Umbilical cord (tissue), 1 donor: ENCODE measurements at regions not wholly inside any gene's neighbourhood (a gene's known extent, or its start where the extent isn't known, plus 50 kb on each side); places are given as distances from the start of the nearest gene placed in this dataset.

Experiments
- DNase-seq: peaks from one replicate; pipeline ENCODE4 v3.0.0-alpha.2; 2015; ENCODE audit warnings: low spot score

DNA sequence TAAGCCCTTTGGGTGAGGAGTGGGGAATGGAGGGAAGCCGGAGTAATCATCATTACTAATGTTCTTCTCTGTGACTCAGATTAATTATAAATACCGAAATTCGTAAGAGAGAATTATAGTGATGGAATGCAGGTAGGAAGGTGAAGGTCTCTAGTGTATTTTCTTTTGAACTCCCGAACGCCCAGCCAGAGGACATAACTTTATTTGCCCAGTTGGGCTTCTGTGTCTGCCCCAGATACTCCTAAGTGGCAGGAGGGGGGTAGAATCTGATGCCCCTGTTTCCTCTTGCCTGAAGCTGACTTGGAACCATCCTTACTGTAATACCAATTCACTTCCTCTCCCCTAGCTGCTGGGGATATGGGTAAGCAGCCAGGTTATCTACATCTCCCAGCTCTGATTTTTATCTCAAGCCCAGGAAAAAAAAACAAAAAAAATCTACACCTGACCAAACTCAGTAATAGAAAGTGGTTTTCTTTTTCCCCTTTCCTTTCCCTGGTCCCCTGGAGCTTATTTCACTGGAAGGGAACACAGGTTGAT, 84.4 kb upstream of the CISTR start:
- no peak for DNase-seq

DNA sequence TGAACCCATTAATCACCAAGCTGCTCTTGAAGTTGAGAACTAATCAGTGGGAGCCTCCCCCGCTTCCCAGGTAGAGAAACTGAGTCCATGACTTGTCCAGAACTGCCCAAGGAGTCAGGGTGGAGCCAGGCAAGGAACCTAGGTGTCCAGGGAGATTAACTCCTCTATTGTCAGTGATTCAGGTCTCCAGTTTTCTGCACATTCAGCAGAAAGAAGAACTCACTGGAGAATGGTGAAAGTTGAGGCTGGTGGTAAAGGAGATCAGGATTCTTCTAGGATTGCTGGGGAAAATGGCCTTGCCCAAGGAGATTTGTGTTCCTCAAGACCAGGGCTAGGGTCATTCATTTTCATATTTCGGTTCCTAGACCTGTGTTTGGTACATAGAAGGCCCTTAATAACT, 87.2 kb upstream of the CISTR start:
- DNase-seq, result no peak

DNA sequence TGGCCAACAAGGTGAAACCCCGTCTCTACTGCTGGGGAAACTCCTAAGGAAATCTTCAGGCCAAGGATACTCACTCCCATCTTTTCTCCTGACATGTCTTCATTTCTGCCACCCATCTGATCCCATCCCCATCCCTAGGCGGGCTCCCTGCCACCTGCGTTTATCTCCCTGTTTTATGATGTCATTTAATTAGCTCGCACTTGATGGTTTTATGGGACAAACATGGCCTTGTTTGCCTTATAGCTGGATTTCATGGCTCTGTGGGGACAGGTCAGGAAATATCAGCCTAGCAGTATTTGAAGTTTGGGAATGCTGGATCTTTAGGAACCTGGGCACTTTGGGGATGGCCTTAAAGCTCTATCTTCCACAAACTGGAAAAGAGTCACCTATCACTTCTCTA, 88.5 kb upstream of the CISTR start:
- DNase-seq, result no peak

DNA sequence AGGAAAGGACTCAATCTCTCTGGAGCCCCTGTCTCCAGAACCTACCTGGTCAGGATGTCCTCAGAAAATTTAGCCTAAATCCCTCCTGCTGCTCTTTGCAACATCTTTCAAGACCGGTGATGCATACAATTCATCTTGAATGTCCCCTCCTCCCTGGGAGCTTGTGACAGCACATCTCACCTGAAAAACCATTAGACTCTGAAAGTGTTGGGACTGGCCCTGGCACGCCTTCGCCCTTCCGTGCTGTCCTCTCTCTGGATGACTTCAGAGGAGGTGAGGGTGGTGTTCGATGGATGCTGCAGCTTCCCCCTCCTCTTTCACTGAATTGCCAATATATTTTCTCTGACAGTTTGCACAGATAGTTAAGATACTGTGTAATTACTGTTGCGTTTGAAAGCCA, 90.9 kb upstream of the CISTR start:
- peak; percentile 73 for DNase-seq

DNA sequence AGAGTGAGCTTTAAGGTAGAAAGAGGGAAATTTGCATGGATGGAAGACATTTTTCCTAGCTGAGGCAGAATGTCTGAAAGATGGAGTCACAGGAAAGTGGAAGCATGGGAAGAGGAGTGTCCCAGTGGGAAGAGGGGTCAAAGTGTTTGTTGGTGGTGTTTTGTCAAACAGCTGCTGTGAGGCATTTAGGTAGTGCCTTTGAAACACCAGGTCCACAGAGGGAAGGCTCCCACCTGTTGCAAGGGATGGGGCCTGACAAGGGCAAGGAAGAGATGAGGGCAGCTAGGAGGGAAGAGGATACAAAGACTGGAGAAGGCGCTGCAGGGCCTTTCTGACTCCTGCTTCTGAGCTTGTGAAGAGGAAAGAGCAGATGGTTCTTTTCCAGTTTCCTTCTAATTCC, 91.8 kb upstream of the CISTR start:
- no peak for DNase-seq

DNA sequence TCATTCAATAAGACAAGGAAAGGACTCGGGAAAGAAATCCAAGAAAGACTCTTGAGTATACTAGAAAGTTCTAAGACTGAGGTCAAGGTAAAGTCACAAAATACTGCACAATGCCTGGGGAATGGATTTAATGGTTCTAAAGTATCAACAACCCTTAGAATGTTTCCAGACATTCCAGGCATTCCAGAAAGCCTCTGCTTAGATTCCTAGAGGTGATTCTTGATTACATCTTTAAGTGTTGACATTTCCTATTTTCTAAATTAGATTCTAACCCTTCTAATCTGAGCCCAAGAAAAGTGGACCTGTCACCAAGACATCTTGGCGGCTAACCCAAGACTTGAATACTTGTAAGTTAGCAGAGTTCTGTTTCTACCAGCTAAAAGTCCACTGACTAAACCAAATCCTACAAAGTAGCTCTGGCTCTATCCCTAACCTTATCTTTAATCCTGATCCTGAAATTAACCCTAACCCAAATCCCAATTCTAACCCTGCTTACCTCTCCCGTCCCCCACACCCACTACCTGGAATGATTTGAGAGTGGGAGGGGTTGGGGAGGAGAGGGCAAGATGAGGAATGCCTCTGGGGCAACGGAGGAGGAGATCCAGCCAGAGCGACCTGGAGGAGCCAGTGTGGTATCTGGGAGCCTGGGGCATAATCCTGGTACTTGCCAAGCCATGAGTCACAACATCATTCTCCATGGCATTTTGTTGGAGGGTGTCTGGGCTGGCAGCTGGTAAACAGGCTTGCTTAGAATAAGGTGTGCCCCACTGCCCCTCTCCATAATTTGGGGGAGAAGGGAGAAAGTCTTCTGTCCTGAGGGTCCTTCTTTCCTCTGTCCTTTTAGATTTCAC, 93.4 kb upstream of the HOXC13 start:
- DNase-seq, result no peak

DNA sequence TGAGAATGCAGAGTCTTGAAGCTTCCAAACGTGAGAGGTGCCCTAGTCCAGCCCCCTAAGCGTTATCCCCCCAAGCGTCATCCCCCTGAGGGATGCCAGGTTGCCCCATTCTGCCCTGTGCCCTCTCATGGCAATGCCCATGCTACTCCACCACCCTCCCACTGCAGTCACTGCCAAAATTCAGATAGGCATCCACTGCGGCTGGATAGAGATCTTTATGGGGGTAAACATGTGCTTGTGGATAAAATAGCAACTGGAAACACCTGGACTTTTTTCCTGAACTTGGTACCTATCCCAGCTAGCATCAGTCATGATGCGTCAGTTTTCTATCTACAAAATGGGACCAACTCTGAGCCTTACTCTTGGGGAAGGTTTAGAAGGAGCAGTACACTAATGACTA, 92.7 kb upstream of the HOXC13 start:
- DNase-seq, result no peak

DNA sequence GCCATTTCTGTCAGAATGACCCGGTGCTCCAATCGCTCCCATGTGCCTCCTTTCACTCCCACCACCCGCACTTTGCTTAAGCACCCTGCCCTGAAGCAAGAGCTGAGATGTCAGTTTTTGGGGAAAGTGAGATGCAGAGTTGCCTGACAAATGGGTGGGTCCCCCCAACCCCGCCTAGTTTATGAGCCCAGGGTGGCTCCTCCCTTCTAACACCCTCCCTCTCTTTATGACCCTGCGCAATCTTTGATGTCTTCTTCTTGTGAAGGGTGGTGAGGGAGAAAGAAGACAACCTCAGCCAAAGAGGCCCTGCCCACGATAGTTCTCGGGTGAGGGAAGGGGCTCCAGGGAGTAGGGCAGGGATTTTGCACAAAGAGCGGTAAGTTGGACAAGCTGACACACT, 89.5 kb upstream of the HOXC13 start:
- no peak for DNase-seq

DNA sequence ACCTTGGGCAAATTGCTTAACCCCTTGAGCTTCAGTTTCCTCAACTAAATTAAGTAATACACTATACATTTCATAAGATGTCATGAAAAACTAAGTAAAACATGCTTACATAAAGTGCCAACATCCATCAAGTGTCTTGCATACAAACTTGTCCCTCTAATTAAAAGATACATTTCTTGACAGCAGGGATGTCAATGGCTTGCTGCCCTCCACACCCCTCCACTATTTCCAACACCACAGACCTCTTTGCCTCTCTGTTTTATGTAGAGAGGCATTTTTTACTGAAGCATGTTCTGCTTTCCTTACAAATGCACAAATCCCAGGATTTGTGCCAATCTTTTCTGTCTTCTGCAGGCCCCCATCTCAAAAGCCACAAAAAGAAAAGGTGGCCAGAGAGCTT, 89.0 kb upstream of the HOXC13 start:
- DNase-seq, result no peak

DNA sequence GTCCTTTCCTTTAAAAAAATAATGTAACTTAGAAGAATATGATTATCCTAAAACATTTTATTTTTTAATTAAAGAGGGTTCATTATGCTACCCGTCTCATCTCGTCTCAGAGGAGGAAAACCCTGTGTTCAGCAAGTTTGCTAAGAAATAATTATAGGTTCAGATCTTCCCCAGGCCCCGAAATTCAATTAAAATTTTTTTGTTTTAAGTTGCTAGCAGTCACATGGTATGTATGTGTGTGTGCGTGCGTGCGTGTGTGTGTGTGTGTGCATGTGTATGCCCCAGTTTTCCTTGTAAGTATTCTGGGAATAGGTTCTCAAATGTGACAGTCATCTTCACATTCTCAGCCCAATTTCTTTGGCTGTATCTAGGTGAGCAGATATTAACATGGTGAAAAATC, 86.6 kb upstream of the HOXC13 start:
- DNase-seq, result no peak

DNA sequence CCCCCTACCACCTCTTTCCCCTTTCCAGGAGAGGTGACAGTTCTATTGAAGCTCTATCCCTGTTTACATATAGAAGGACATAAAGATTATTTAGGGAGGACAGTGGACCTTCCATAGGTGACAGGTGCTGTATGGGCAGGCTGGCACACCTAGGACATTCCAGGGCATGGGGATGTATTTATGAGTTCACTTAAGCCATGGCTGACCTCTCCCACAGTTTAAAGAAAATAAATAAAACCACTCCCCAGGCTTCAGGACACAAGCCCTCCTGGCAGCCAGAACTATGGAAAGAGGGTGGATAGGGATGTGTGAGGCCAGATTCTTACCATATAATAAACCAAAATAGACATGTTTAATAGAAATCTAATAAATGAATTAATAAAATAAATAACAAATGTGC, 85.6 kb upstream of the HOXC13 start:
- no peak for DNase-seq

DNA sequence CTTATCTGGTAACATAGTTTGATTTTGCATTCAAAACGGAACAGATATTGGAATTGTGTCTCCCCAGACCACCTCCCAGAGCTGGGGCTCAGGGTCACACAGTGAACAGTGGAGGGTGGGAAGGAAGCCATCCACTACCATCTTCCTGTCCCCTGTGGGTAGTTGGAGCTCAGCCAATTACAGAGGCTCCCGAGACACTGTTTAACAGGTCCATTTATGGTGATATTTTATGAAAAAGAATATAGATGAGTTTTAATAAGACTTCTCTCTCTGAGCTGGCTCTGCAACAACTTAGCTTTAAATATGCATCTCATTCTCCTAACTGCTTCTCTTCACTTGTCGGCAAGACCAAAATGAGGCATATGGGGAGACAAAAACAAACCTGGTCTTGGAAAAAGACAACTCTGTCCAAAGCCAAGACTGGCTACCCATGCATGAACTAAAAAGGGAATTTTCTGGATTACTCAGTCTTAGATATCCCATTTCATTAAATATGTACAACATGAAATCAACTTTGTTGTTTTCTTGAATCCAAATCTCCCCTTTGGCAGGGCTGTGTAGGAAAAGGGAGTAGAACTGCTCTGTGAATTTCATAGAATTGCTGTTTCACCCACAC, 83.8 kb upstream of the HOXC13 start:
- no peak for DNase-seq

DNA sequence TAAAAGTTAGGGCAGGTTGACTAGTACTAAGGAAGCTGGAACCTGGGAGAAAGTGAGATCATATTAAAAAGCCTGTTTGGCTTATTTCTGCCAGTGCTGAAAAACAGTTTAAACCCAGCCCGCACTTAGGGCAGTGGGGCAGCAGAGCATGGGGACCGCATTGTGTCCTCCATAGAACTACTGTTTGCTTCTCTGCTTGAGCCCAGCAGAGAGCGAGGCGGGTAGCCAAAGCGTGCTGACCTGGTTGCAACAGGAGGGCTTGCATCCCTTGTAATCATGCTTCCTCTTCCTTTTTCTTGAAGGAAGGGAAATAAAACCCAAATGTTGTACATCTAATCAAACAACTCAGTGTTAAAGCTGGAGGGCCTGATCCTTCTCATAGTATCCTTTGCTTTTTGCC, 82.5 kb upstream of the HOXC13 start:
- no peak for DNase-seq

DNA sequence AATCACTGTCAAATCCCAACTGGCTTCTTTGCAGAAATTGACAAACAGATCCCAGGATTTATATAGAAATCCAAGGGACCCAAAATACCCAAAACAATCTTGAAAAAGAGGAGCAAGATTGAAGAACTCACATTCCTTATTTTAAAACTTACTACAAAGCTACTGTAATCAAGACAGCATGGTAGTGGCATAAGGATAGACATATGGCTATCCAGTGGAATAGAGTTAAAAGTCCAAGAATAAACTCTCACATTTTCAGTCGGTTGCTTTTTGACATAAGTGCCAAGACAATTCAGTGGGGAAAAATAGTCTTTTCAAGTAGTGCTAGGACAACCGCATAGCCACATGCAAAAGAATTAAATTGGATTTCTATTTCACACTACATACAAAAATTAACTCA, 81.0 kb upstream of the HOXC13 start:
- DNase-seq, result no peak

DNA sequence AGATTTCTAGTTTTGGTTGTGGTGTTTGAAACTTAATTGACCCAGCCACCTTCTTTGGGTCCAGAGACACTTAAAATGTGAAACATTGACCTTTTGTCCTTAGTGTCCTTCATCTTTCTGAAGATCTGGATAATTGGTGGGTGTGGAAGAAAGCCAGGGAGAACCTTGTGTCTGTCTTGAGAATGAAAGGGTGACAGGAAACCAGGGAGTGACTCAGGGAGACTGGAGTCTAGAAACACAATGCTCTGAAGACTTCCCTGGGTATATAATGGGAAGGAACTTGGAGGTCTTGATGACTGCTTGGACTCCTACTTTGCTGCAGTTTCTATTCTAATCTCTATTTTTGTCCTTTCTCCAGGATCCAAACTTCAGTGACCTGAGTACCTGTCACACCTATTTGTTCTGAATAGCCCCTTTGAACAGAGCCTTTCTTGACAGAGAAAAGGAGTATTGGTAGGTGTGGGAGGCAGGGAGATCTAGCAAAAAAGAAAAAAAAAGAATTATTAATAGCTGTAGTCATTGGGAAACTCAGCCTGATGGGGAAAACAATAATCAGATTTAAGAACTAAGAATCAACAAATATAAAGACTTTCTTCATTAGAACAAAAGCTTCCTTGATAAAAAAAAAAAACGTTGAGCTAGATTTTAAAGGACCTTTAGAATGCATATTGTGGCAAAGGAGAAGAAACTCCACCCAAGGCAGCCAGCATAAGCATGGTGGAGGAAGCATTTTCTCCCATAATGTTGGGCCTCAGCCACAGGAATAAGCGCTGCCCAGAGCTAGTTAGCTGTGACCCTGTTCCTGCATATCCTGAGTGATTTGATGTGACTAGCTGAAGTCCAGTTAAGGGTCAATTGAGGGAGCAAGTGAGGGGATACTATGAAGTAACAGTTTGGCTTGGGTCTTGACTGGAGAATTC, 77.9 kb upstream of the HOXC13 start:
- no peak for DNase-seq

DNA sequence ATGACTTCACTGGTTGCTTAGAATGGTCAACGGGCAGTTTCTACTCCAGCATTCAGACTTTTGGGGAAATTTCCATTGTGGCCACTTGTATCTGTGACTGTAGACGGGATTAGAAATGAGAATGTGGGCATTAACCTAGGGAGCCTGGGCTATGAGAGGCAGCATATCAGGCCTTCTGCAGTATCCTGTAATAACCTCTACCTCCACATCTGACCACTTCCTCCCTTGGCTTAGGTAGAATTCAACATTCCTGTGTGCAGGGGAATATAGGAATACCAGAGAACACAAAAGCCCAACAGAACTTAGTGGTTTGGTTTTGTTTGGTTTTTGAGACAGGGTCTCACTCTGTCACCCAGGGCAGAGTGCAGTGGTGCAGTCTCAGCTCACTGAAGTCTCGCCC, 76.4 kb upstream of the HOXC13 start:
- DNase-seq, result no peak

DNA sequence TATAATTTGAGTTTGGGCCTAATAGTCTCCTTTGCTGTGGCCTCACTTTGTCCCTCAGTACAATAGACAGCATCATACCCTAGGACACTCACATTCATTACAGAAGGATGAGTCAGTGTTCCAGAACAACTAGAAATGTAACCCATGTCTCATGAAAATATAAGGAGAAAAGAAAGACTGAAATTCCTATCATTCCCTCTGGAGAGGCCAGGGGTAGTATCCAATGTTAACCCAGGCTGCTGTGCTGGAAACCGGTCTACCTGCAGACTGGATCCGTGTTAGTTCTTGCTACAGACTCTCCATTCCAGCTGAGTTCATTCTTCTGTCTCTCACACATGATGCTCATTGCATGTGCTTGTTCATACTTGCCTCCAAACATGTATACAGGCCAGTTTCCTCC, 75.8 kb upstream of the HOXC13 start:
- peak; percentile 28 for DNase-seq

DNA sequence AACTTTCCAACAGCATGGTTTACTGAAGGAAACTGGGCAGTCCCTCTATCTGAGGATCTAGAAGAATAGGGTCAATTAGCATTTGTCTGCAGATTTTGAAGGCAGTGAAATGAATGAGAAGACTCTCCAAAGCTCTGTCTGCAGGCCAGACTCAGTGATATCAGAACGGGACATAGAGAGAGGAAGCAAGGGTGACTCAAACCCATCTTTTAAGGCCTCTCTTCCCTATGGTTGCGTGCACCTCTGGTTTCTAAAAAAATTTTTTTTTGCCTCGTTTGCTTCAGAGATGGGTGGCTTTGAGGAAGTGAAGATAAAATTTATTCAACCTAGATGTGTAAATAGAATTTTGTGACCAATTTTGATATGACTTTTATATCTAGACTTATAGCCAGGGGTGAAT, 71.9 kb upstream of the HOXC13 start:
- DNase-seq, result no peak

DNA sequence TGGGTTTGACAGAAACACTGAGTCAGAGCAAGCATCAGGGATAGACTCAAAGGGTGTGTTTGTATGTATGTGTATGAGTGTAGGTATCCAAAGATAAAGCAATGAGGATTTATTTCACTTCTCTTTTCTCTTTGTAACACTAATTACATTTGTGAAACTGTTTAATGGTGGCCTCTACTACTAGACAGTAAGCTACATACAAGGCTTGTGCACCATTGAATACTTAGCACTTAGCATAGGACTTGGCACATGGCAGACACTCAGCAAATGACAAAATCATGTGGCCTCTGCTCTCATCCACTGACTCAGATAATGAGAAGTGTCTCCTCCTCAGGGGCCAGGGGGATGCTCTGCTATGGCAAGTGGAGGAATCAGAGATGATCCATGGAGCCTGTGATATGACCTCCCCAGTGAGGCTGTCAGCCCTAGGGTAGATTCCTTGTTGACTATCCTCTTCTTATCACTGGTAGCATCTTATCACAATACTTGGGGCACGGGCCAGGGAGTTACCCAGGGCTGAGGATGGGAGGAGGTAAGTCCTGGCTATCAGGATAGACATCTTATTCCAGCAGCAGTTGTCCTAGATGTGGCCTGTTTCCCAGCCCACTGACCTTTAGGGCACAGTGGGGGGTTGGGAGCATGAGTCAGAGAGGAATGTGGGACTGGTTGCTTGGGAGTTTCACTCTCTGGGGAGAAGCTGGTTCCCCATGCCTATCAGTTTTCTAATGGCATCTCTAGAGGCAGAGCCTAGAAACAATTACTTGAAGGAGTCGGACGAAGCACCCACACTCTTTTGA, 71.2 kb upstream of the HOXC13 start:
- no peak for DNase-seq

DNA sequence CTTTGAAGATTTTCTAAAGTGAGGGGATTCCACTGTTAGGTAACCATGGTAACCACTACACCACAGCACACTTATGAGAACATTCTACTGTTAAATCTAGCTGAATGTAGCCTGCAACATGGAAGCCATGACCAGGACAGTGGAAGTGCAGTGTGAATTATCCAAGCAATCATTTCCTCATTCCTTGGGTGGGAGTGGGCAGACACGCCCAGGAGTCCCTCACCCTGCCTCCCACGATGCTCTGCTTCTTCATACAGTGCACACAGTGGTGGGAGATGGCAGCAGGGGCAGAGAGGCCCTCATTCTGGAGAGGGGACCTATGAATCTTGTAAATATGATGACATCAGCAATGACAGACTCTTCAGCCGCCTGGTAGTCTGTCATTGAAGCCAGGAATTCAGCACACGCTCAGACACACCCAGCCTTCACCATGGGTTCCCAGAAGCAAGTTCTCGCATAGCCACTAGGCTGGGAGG, 70.1 kb upstream of the HOXC13 start:
- DNase-seq, result peak; percentile 63

DNA sequence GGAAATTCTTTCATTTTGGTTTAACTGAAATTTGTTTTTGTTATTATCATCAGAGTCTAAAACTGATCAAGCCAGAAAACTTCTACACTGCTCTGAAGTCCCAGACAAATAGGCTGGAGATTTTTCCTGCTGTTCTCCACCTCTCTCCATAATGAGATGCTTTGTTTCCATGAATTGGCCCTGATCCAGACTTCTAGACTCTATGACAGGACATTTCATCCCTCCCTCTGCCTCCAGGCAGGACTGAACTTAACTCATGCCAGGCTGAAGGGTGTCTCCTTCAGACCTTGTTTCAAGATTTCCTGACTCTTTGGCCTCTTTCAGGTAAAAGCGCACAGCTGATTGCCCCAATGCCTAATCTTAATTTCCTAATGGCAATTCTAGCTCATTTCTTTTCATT, 69.1 kb upstream of the HOXC13 start:
- peak; percentile 19 for DNase-seq
